ENCODE measurements at regions not wholly inside any gene's neighbourhood (a gene's known extent, or its start where the extent isn't known, plus 50 kb on each side); places are given as distances from the start of the nearest gene placed in this dataset.
"Not testable (repeated sequence)": the region's sequence is repeated elsewhere in the genome, so short reads cannot be mapped to it uniquely, and the experiment has no call there.

- Mint-ChIP-seq H3K4me3 (no peak overlapping the region), H3K27me3 (peaks cover 0 to 12% (median 0%) of the 10 kb centered on the region in 5 donors), H3K36me3 (no peaks in the 10 kb centered on the region), H3K27ac (no peak overlapping the region), H3K4me1 (no peaks in the 10 kb centered on the region), H3K9me3 (peaks cover 0 to 6% (median 2%) of the 10 kb centered on the region in 11 donors)
- Histone ChIP-seq H3K4me3 (ENCODE audit: low read length) (no peak overlapping the region), H3K36me3 (ENCODE audit: control insufficient read depth in 2 of 3, insufficient read depth in 3 of 3, low read length in 3 of 3) (no peaks in the 10 kb centered on the region), H3K27ac (ENCODE audit: low read depth, low read length) (no peak overlapping the region), H3K27me3 (ENCODE audit: control insufficient read depth in 2 of 2, insufficient read depth in 2 of 2, low read length in 2 of 2) (no peaks in the 10 kb centered on the region), H3K9me3 (ENCODE audit: control insufficient read depth in 2 of 3, low read length in 3 of 3) (no peaks in the 10 kb centered on the region), H3K4me1 (ENCODE audit: control insufficient read depth in 2 of 2, insufficient read depth in 2 of 2, low read length in 2 of 2) (no peaks in the 10 kb centered on the region)
- DNase-seq (no peak), ATAC-seq (no peak)
- ChIA-PET CTCF (no interaction called here), POLR2A (no interaction called here)
- intact Hi-C loops (cut with micrococcal nuclease), result loop anchor here in 1 of 2 donors (10.0 kb wide), 1 partner anchor 706 kb away; no protein-coding TSS in a partner anchor
These were observed 162.9 kb upstream of the SMIM30 start for GRCh38 chr7:113281223-113281622.

GRCh38 chr7:113279256-113279655 lies 160.9 kb upstream of the SMIM30 start:
- Mint-ChIP-seq H3K4me1 (no peaks in the 10 kb centered on the region), H3K4me3 (no peak overlapping the region), H3K27ac (no peak overlapping the region), H3K27me3 (peaks cover 0 to 4% (median 0%) of the 10 kb centered on the region in 5 donors), H3K9me3 (peaks cover 0 to 23% (median 6%) of the 10 kb centered on the region in 11 donors), H3K36me3 (peaks cover 0 to 4% (median 0%) of the 10 kb centered on the region in 5 donors)
- Histone ChIP-seq H3K27me3 (ENCODE audit: control insufficient read depth in 2 of 2, insufficient read depth in 2 of 2, low read length in 2 of 2) (no peaks in the 10 kb centered on the region), H3K27ac (ENCODE audit: low read depth, low read length) (no peak overlapping the region), H3K36me3 (ENCODE audit: control insufficient read depth in 2 of 3, insufficient read depth in 3 of 3, low read length in 3 of 3) (no peaks in the 10 kb centered on the region), H3K9me3 (ENCODE audit: control insufficient read depth in 2 of 3, low read length in 3 of 3) (no peaks in the 10 kb centered on the region), H3K4me1 (ENCODE audit: control insufficient read depth in 2 of 2, insufficient read depth in 2 of 2, low read length in 2 of 2) (no peaks in the 10 kb centered on the region), H3K4me3 (ENCODE audit: low read length) (no peak overlapping the region)
- ATAC-seq, result no peak
- POLR2A ChIA-PET, result no interaction called here
- intact Hi-C loops (cut with micrococcal nuclease), result no loop called here
- CTCF ChIA-PET, result no interaction called here
- DNase-seq, result no peak

DNA sequence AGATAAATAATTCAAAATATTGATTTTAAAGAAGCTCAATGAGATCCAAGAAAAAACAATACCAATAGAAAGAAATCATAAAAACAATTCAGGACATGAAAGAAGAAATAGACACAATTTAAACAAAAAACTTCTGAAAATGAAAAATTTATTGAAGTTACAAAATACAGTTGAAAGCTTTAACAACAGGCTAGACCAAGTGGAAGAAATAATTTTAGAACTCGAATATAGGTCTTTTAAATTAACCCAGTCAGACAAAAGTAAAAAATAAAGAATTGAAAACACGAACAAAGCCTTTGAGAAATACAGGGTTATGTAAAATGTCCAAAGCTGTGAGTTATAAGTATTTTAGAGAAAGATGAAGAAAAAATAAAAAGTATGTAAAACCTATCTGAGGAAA lies 152.4 kb upstream of the SMIM30 start:
- Histone ChIP-seq H3K4me1 (ENCODE audit: control insufficient read depth in 2 of 2, insufficient read depth in 2 of 2, low read length in 2 of 2) (no peaks in the 10 kb centered on the region), H3K27me3 (ENCODE audit: control insufficient read depth in 2 of 2, insufficient read depth in 2 of 2, low read length in 2 of 2) (no peaks in the 10 kb centered on the region), H3K27ac (ENCODE audit: low read depth, low read length) (no peak overlapping the region), H3K9me3 (ENCODE audit: control insufficient read depth in 2 of 3, low read length in 3 of 3) (peaks cover 0 to 18% (median 0%) of the 10 kb centered on the region in 3 experiments), H3K4me3 (ENCODE audit: low read length) (no peak overlapping the region), H3K36me3 (ENCODE audit: control insufficient read depth in 2 of 3, insufficient read depth in 3 of 3, low read length in 3 of 3) (no peaks in the 10 kb centered on the region)
- CTCF ChIA-PET, result no interaction called here
- Mint-ChIP-seq H3K4me3 (no peak overlapping the region), H3K27me3 (no peaks in the 10 kb centered on the region), H3K36me3 (peaks cover 0 to 8% (median 0%) of the 10 kb centered on the region in 5 donors), H3K9me3 (peaks cover 6 to 72% (median 33%) of the 10 kb centered on the region in 11 donors), H3K27ac (no peak overlapping the region), H3K4me1 (no peaks in the 10 kb centered on the region)
- intact Hi-C loops (cut with micrococcal nuclease), result no loop called here
- DNase-seq, result no peak
- POLR2A ChIA-PET, result no interaction called here
- no peak for ATAC-seq

- H3K4me3 ChIP-seq (ENCODE audit: low read length); H3K4me1 Mint-ChIP-seq; DNase-seq; POLR2A ChIA-PET; H3K36me3 Mint-ChIP-seq; H3K27me3 ChIP-seq (ENCODE audit: control insufficient read depth in 2 of 2, insufficient read depth in 2 of 2, low read length in 2 of 2); ATAC-seq; H3K36me3 ChIP-seq (ENCODE audit: control insufficient read depth in 2 of 3, insufficient read depth in 3 of 3, low read length in 3 of 3); H3K27ac Mint-ChIP-seq; H3K27me3 Mint-ChIP-seq; intact Hi-C loops (cut with micrococcal nuclease); H3K27ac ChIP-seq (ENCODE audit: low read depth, low read length); CTCF ChIA-PET; H3K4me3 Mint-ChIP-seq; H3K4me1 ChIP-seq (ENCODE audit: control insufficient read depth in 2 of 2, insufficient read depth in 2 of 2, low read length in 2 of 2): not testable (repeated sequence)
- peaks cover 6 to 62% (median 28%) of the 10 kb centered on the region in 11 donors for H3K9me3 Mint-ChIP-seq
- H3K9me3 ChIP-seq (ENCODE audit: control insufficient read depth in 2 of 3, low read length in 3 of 3), result peaks cover 0 to 18% (median 0%) of the 10 kb centered on the region in 3 experiments
These were observed 151.2 kb upstream of the SMIM30 start for GRCh38 chr7:113269592-113269991.

- no peak overlapping the region for H3K27ac ChIP-seq (ENCODE audit: low read depth, low read length)
- CTCF ChIA-PET, result no interaction called here
- no peaks in the 10 kb centered on the region for H3K36me3 ChIP-seq (ENCODE audit: control insufficient read depth in 2 of 3, insufficient read depth in 3 of 3, low read length in 3 of 3)
- Mint-ChIP-seq H3K4me1 (no peaks in the 10 kb centered on the region), H3K27ac (no peak overlapping the region), H3K4me3 (no peak overlapping the region), H3K9me3 (peaks cover 6 to 57% (median 26%) of the 10 kb centered on the region in 11 donors), H3K36me3 (peaks cover 0 to 4% (median 0%) of the 10 kb centered on the region in 5 donors), H3K27me3 (peaks cover 0 to 5% (median 0%) of the 10 kb centered on the region in 5 donors)
- DNase-seq (no peak), ATAC-seq (no peak)
- H3K4me1 ChIP-seq (ENCODE audit: control insufficient read depth in 2 of 2, insufficient read depth in 2 of 2, low read length in 2 of 2), result no peaks in the 10 kb centered on the region
- peaks cover 0 to 18% (median 0%) of the 10 kb centered on the region in 3 experiments for H3K9me3 ChIP-seq (ENCODE audit: control insufficient read depth in 2 of 3, low read length in 3 of 3)
- POLR2A ChIA-PET, result no interaction called here
- no peaks in the 10 kb centered on the region for H3K27me3 ChIP-seq (ENCODE audit: control insufficient read depth in 2 of 2, insufficient read depth in 2 of 2, low read length in 2 of 2)
- no peak overlapping the region for H3K4me3 ChIP-seq (ENCODE audit: low read length)
- intact Hi-C loops (cut with micrococcal nuclease), result no loop called here
These were observed 150.4 kb upstream of the SMIM30 start for GRCh38 chr7:113268757-113269156.

DNA sequence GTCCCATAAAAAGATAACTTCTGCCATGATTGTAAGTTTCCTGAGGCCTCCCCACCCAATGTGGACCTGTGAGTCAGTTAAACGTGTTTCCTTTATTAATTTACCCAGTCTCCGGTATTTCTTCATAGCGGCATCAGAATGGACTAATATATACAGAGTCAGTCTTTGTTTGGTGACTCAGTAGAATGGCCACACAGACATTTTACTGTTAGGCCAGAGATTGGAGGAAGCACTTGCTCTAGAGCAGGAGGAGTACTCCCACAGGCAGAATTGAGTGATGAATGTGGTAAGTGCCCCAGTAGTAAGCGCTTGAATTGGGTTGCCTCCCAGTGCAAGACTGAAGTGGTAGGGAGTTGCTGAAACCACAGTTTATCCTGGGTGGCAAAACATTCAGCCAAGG lies 149.5 kb upstream of the SMIM30 start:
- Mint-ChIP-seq H3K4me1 (no peaks in the 10 kb centered on the region), H3K9me3 (peaks cover 6 to 53% (median 21%) of the 10 kb centered on the region in 11 donors), H3K36me3 (peaks cover 0 to 4% (median 0%) of the 10 kb centered on the region in 5 donors), H3K27ac (no peak overlapping the region), H3K27me3 (peaks cover 0 to 6% (median 0%) of the 10 kb centered on the region in 5 donors), H3K4me3 (no peak overlapping the region)
- Histone ChIP-seq H3K27me3 (ENCODE audit: control insufficient read depth in 2 of 2, insufficient read depth in 2 of 2, low read length in 2 of 2) (no peaks in the 10 kb centered on the region), H3K4me1 (ENCODE audit: control insufficient read depth in 2 of 2, insufficient read depth in 2 of 2, low read length in 2 of 2) (no peaks in the 10 kb centered on the region), H3K9me3 (ENCODE audit: control insufficient read depth in 2 of 3, low read length in 3 of 3) (peaks cover 0 to 18% (median 0%) of the 10 kb centered on the region in 3 experiments), H3K27ac (ENCODE audit: low read depth, low read length) (no peak overlapping the region), H3K36me3 (ENCODE audit: control insufficient read depth in 2 of 3, insufficient read depth in 3 of 3, low read length in 3 of 3) (no peaks in the 10 kb centered on the region), H3K4me3 (ENCODE audit: low read length) (no peak overlapping the region)
- DNase-seq, result no peak
- ATAC-seq, result no peak
- intact Hi-C loops (cut with micrococcal nuclease), result no loop called here
- CTCF ChIA-PET, result no interaction called here
- POLR2A ChIA-PET, result no interaction called here

GRCh38 chr7:113267271-113267670 lies 148.9 kb upstream of the SMIM30 start:
- ChIA-PET CTCF (no interaction called here), POLR2A (no interaction called here)
- H3K36me3 ChIP-seq (ENCODE audit: control insufficient read depth in 2 of 3, insufficient read depth in 3 of 3, low read length in 3 of 3), result no peaks in the 10 kb centered on the region
- peaks cover 0 to 15% (median 0%) of the 10 kb centered on the region in 3 experiments for H3K9me3 ChIP-seq (ENCODE audit: control insufficient read depth in 2 of 3, low read length in 3 of 3)
- Mint-ChIP-seq H3K4me1 (no peaks in the 10 kb centered on the region), H3K27ac (no peak overlapping the region), H3K4me3 (no peak overlapping the region), H3K9me3 (peaks cover 6 to 48% (median 21%) of the 10 kb centered on the region in 11 donors), H3K27me3 (peaks cover 0 to 6% (median 0%) of the 10 kb centered on the region in 5 donors), H3K36me3 (peaks cover 0 to 4% (median 0%) of the 10 kb centered on the region in 5 donors)
- DNase-seq (no peak), ATAC-seq (no peak)
- intact Hi-C loops (cut with micrococcal nuclease), result no loop called here
- H3K27me3 ChIP-seq (ENCODE audit: control insufficient read depth in 2 of 2, insufficient read depth in 2 of 2, low read length in 2 of 2), result no peaks in the 10 kb centered on the region
- no peaks in the 10 kb centered on the region for H3K4me1 ChIP-seq (ENCODE audit: control insufficient read depth in 2 of 2, insufficient read depth in 2 of 2, low read length in 2 of 2)
- no peak overlapping the region for H3K27ac ChIP-seq (ENCODE audit: low read depth, low read length)
- no peak overlapping the region for H3K4me3 ChIP-seq (ENCODE audit: low read length)

Measured in naive thymus-derived CD4-positive, alpha-beta T cell (primary cell).